Vagina (tissue), 2 donors: ENCODE measurements at regions not wholly inside any gene's neighbourhood (a gene's known extent, or its start where the extent isn't known, plus 50 kb on each side); places are given as distances from the start of the nearest gene placed in this dataset.

Experiments
- CTCF ChIP-seq, 3 experiments: fragments of 450-650 bp in 2 of 3; fragments of 200-600 bp in 1 of 3; sonication (generic) in 1 of 3; IDR thresholded peaks; one replicate each; pipeline ENCODE4 v1.5.1; 2017 to 2019; ENCODE audit warnings: antibody characterized with exemption in 3 of 3, mild to moderate bottlenecking in 2 of 3, moderate library complexity in 2 of 3
- POLR2A ChIP-seq, 2 donors: fragments of 450-650 bp; IDR thresholded peaks; one replicate each; pipeline ENCODE4 v1.6.1; 2017; ENCODE audit warnings: antibody characterized with exemption in 2 of 2, mild to moderate bottlenecking in 2 of 2, moderate library complexity in 2 of 2
- POLR2AphosphoS5 ChIP-seq, 2 donors: sonication (generic); formaldehyde crosslinking; IDR thresholded peaks; one replicate each; pipeline ENCODE4 v1.9.0; 2017; ENCODE audit warnings: antibody characterized with exemption in 2 of 2, mild to moderate bottlenecking in 2 of 2, low read depth in 1 of 2; ENCODE audit not compliant: insufficient read depth in 1 of 2

- TF ChIP-seq POLR2A (IDR thresholded peaks at IDR 0.05), result no peak
- no peak for TF ChIP-seq CTCF (IDR thresholded peaks at IDR 0.05)
- no peak for TF ChIP-seq POLR2AphosphoS5 (IDR thresholded peaks at IDR 0.05; ENCODE audit: insufficient read depth in 1 of 2, low read depth in 1 of 2)
Observed at GRCh38 chr3:181326637-181327223, 337.2 kb upstream of the DNAJC19 start.
